NB4 (cell line): ENCODE measurements at regions not wholly inside any gene's neighbourhood (a gene's known extent, or its start where the extent isn't known, plus 50 kb on each side); places are given as distances from the start of the nearest gene placed in this dataset.

Experiments used
- MYC ChIP-seq: IDR thresholded peaks from 2 replicates; pipeline ENCODE4 v1.6.1; 2011; ENCODE audit warnings: low read depth, low read length
- POLR2A ChIP-seq: IDR thresholded peaks from 2 replicates; pipeline ENCODE4 v1.6.1; 2011; ENCODE audit warnings: mild to moderate bottlenecking; ENCODE audit not compliant: insufficient read length; ENCODE audit errors: extremely low read depth
- TF ChIP-seq, protein P1 (sequence below): IDR thresholded peaks from one replicate; pipeline ENCODE4 v1.5.1; 2012; ENCODE audit warnings: low read depth, low read length
- TF ChIP-seq, protein P2 (sequence below): IDR thresholded peaks from 2 replicates; pipeline ENCODE4 v1.6.1; 2011; ENCODE audit warnings: low read depth, low read length

DNA sequence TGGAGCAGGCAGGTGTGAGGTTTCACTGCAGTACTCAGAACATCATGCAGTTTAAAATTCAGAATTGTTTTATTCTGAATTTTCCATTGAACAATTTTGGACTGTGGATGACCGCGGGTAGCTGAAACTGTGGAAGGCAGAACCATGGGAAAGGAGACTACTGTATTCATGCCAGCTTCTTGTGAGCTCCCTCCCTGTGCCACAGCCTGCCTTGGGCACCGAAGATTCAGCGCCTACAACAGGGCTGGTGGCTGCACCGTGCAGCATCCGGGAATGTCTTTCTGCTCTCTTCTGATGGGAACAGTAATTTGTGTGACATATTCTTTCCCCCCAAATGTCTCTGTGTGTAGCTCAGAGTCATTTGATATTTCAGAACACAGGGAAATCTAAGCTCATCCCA, 118.5 kb upstream of the NKX1-1 start:
- TF ChIP-seq, protein P1, sequence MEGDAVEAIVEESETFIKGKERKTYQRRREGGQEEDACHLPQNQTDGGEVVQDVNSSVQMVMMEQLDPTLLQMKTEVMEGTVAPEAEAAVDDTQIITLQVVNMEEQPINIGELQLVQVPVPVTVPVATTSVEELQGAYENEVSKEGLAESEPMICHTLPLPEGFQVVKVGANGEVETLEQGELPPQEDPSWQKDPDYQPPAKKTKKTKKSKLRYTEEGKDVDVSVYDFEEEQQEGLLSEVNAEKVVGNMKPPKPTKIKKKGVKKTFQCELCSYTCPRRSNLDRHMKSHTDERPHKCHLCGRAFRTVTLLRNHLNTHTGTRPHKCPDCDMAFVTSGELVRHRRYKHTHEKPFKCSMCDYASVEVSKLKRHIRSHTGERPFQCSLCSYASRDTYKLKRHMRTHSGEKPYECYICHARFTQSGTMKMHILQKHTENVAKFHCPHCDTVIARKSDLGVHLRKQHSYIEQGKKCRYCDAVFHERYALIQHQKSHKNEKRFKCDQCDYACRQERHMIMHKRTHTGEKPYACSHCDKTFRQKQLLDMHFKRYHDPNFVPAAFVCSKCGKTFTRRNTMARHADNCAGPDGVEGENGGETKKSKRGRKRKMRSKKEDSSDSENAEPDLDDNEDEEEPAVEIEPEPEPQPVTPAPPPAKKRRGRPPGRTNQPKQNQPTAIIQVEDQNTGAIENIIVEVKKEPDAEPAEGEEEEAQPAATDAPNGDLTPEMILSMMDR: no peak
- no peak for TF ChIP-seq POLR2A
- no peak for TF ChIP-seq MYC
- TF ChIP-seq, protein P2, sequence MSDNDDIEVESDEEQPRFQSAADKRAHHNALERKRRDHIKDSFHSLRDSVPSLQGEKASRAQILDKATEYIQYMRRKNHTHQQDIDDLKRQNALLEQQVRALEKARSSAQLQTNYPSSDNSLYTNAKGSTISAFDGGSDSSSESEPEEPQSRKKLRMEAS: no peak
